B cell (primary cell): ENCODE measurements at regions not wholly inside any gene's neighbourhood (a gene's known extent, or its start where the extent isn't known, plus 50 kb on each side); places are given as distances from the start of the nearest gene placed in this dataset.

Experiments used
- EZH2 ChIP-seq: IDR thresholded peaks from 2 replicates; pipeline ENCODE4 v1.6.1; 2012; ENCODE audit warnings: borderline replicate concordance, low read depth, mild to moderate bottlenecking, moderate library complexity, low read length; ENCODE audit not compliant: insufficient read depth, poor library complexity, severe bottlenecking
- TF ChIP-seq, protein P1 (sequence below): fragments of 200-600 bp; IDR thresholded peaks from one replicate; pipeline ENCODE4 v1.8.0; 2022; ENCODE audit warnings: antibody characterized with exemption, mild to moderate bottlenecking

DNA sequence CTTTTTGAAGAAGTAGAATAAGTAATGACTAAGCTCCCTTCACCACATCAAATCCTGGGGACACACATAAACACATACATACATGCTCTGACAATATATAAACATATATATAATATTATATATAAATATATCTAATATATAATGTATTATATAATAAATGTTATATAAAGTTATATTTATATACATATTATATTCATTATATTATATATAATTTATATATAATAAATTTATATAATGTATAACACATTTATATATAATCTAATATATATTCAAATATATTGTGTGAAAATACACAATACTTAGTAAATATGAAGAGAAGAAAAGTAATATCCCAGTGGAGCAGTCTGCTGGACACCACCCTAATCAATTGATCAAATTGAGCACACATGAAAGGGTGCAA is 2177.9 kb upstream of the CELF4 start:
- TF ChIP-seq, protein P1, sequence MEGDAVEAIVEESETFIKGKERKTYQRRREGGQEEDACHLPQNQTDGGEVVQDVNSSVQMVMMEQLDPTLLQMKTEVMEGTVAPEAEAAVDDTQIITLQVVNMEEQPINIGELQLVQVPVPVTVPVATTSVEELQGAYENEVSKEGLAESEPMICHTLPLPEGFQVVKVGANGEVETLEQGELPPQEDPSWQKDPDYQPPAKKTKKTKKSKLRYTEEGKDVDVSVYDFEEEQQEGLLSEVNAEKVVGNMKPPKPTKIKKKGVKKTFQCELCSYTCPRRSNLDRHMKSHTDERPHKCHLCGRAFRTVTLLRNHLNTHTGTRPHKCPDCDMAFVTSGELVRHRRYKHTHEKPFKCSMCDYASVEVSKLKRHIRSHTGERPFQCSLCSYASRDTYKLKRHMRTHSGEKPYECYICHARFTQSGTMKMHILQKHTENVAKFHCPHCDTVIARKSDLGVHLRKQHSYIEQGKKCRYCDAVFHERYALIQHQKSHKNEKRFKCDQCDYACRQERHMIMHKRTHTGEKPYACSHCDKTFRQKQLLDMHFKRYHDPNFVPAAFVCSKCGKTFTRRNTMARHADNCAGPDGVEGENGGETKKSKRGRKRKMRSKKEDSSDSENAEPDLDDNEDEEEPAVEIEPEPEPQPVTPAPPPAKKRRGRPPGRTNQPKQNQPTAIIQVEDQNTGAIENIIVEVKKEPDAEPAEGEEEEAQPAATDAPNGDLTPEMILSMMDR: no peak
- no peak for TF ChIP-seq EZH2
